AG09309 (cell line): ENCODE measurements at regions not wholly inside any gene's neighbourhood (a gene's known extent, or its start where the extent isn't known, plus 50 kb on each side); places are given as distances from the start of the nearest gene placed in this dataset.

Experiments used
- DNase-seq: peaks from one replicate; pipeline ENCODE4 v3.0.0-alpha.2; 2010; ENCODE audit warnings: low read depth
- H3K4me3 ChIP-seq: 2 replicates; pipeline ENCODE4 v1.5.1; 2011; ENCODE audit warnings: mild to moderate bottlenecking, low read depth, low read length, moderate library complexity; ENCODE audit not compliant: control insufficient read depth
- CTCF ChIP-seq: IDR thresholded peaks from 2 replicates; pipeline ENCODE4 v1.5.1; 2011; ENCODE audit warnings: mild to moderate bottlenecking, low read depth, low read length, inconsistent platforms; ENCODE audit not compliant: insufficient read depth, control insufficient read depth; ENCODE audit errors: missing control alignments

GRCh38 chrX:42944381-42944998 is 166.5 kb upstream of the PPP1R2C start:
- DNase-seq, result no peak
- no peak overlapping the region for H3K4me3 ChIP-seq
- no peak for TF ChIP-seq CTCF

- H3K4me3 ChIP-seq, result no peak overlapping the region
- no peak for TF ChIP-seq CTCF
- DNase-seq, result no peak
These were observed 168.7 kb upstream of the PPP1R2C start for GRCh38 chrX:42946544-42947194.

GRCh38 chrX:42948723-42949657 is 171.0 kb upstream of the PPP1R2C start:
- DNase-seq, result no peak

GRCh38 chrX:42951747-42952146 is 173.8 kb upstream of the PPP1R2C start:
- no peak for TF ChIP-seq CTCF

More at GRCh38 chrX:42948723-42949657, 171.0 kb upstream of the PPP1R2C start:
- no peak overlapping the region for H3K4me3 ChIP-seq
- no peak for TF ChIP-seq CTCF

GRCh38 chrX:42952621-42953020 is 174.7 kb upstream of the PPP1R2C start:
- no peak for DNase-seq
- no peak overlapping the region for H3K4me3 ChIP-seq
- TF ChIP-seq CTCF, result no peak

More at GRCh38 chrX:42951747-42952146, 173.8 kb upstream of the PPP1R2C start:
- no peak for DNase-seq
- no peak overlapping the region for H3K4me3 ChIP-seq

- TF ChIP-seq CTCF, result no peak
- H3K4me3 ChIP-seq, result no peak overlapping the region
- no peak for DNase-seq
These were observed 176.9 kb upstream of the PPP1R2C start for GRCh38 chrX:42954880-42955279.
